HG03103 (cell line): ENCODE measurements at regions not wholly inside any gene's neighbourhood (a gene's known extent, or its start where the extent isn't known, plus 50 kb on each side); places are given as distances from the start of the nearest gene placed in this dataset.
"Not testable (repeated sequence)": the region's sequence is repeated elsewhere in the genome, so short reads cannot be mapped to it uniquely, and the experiment has no call there.

ENCODE experiments used
- ATAC-seq: cut with Tn5 transposase; IDR thresholded peaks from one replicate; pipeline ENCODE4 v1.9.1; 2021; ENCODE audit warnings: low read depth; ENCODE audit not compliant: unreplicated experiment

GRCh38 chr15:30755036-30755687 lies 129.2 kb downstream of the ARHGAP11B start:
- ATAC-seq, result not testable (repeated sequence)

GRCh38 chr15:30760633-30761032 lies 134.7 kb downstream of the ARHGAP11B start:
- ATAC-seq, result not testable (repeated sequence)

- ATAC-seq, result not testable (repeated sequence)
Observed at GRCh38 chr15:30761365-30761764, 135.4 kb downstream of the ARHGAP11B start.

- not testable (repeated sequence) for ATAC-seq
Observed at GRCh38 chr15:30769390-30770124, 134.2 kb upstream of the FAN1 start.

- no peak for ATAC-seq
Observed at GRCh38 chr15:30770759-30771158, 133.0 kb upstream of the FAN1 start.

GRCh38 chr15:30783019-30783418 lies 120.7 kb upstream of the FAN1 start:
- ATAC-seq, result no peak

- no peak for ATAC-seq
Observed at GRCh38 chr15:30788595-30788994, 115.1 kb upstream of the FAN1 start.

- no peak for ATAC-seq
Observed at GRCh38 chr15:30791239-30792175, 112.2 kb upstream of the FAN1 start.

- not testable (repeated sequence) for ATAC-seq
Observed at GRCh38 chr15:30792843-30793242, 110.9 kb upstream of the FAN1 start.

GRCh38 chr15:30794388-30794787 lies 109.3 kb upstream of the FAN1 start:
- ATAC-seq, result no peak

- ATAC-seq, result not testable (repeated sequence)
Observed at GRCh38 chr15:30799565-30799964, 104.2 kb upstream of the FAN1 start.

GRCh38 chr15:30801140-30801895 lies 102.4 kb upstream of the FAN1 start:
- not testable (repeated sequence) for ATAC-seq

GRCh38 chr15:30802001-30802400 lies 101.7 kb upstream of the FAN1 start:
- ATAC-seq, result not testable (repeated sequence)

- ATAC-seq, result not testable (repeated sequence)
Observed at GRCh38 chr15:30803703-30804102, 100.0 kb upstream of the FAN1 start.

GRCh38 chr15:30816430-30816829 lies 87.3 kb upstream of the FAN1 start:
- ATAC-seq, result no peak

- not testable (repeated sequence) for ATAC-seq
Observed at GRCh38 chr15:30823068-30823813, 80.5 kb upstream of the FAN1 start.

- no peak for ATAC-seq
Observed at GRCh38 chr15:30824518-30825195, 79.1 kb upstream of the FAN1 start.

- no peak for ATAC-seq
Observed at GRCh38 chr15:30827625-30828303, 76.0 kb upstream of the FAN1 start.

- ATAC-seq, result not testable (repeated sequence)
Observed at GRCh38 chr15:30828304-30828639, 75.4 kb upstream of the FAN1 start.
